ENCODE measurements at regions not wholly inside any gene's neighbourhood (a gene's known extent, or its start where the extent isn't known, plus 50 kb on each side); places are given as distances from the start of the nearest gene placed in this dataset.
A peak's percentile ranks its signal among the peaks of the same experiment; 100 is the strongest.

- no peak for TF ChIP-seq RUNX1 (IDR thresholded peaks at IDR 0.05; ENCODE audit: low read depth)
- TF ChIP-seq BCL6 (CRISPR knock-in tag; IDR thresholded peaks at IDR 0.05), result no peak
- no peak for TF ChIP-seq ZNF274 (IDR thresholded peaks at IDR 0.05; ENCODE audit: borderline replicate concordance, low read depth, low read length)
- TF ChIP-seq ATF1 (CRISPR knock-in tag; IDR thresholded peaks at IDR 0.05), result no peak
- TF ChIP-seq ATF1 (tag; IDR thresholded peaks at IDR 0.05), result 0 out of 2 replicates have a peak, but pooled peaks have one; percentile 24
- peak; percentile 45; the same call in 1 of the 2 replicates for TF ChIP-seq MEF2A (IDR thresholded peaks at IDR 0.05; ENCODE audit: control insufficient read depth, low read depth, low read length)
- TF ChIP-seq KDM4B (IDR thresholded peaks at IDR 0.05; ENCODE audit: borderline replicate concordance in 2 of 2, low read depth in 1 of 2), result no peak
- TF ChIP-seq RERE (CRISPR knock-in tag; IDR thresholded peaks at IDR 0.05; ENCODE audit: borderline replicate concordance), result no peak
- no peak for TF ChIP-seq ZNF121 (CRISPR knock-in tag; conservative IDR thresholded peaks at IDR 0.05)
- peak; percentile 95 for TF ChIP-seq TEAD4 (IDR thresholded peaks at IDR 0.05; ENCODE audit: low read length)
- no peak for TF ChIP-seq TEAD4 (CRISPR knock-in tag; IDR thresholded peaks at IDR 0.05; ENCODE audit: borderline replicate concordance)
- TF ChIP-seq SP2 (IDR thresholded peaks at IDR 0.05; ENCODE audit: extremely low read depth, low read depth, low read length, poor library complexity, severe bottlenecking), result no peak
- no peak for TF ChIP-seq ERF (CRISPR knock-in tag; IDR thresholded peaks at IDR 0.05)
- TF ChIP-seq PRMT5 (CRISPR knock-in tag; IDR thresholded peaks at IDR 0.05), result no peak
- TF ChIP-seq ZNF239 (CRISPR knock-in tag; IDR thresholded peaks at IDR 0.05), result no peak
- no peak for TF ChIP-seq ZHX1 (conservative IDR thresholded peaks at IDR 0.05; ENCODE audit: low read length)
- no peak for TF ChIP-seq ZNF696 (CRISPR knock-in tag; conservative IDR thresholded peaks at IDR 0.05)
- no peak for TF ChIP-seq U2AF2 (optimal IDR thresholded peaks at IDR 0.05; ENCODE audit: low read depth, low read length)
- TF ChIP-seq BRD4 (IDR thresholded peaks at IDR 0.05), result no peak
- no peak for TF ChIP-seq ZBTB1 (CRISPR knock-in tag; IDR thresholded peaks at IDR 0.05; ENCODE audit: borderline replicate concordance, low read depth)
- TF ChIP-seq MAFG (tag; conservative IDR thresholded peaks at IDR 0.05), result no peak
These were observed 319.9 kb upstream of the GRM7 start (continued) for GRCh38 chr3:6540981-6541380.
